ENCODE measurements at regions not wholly inside any gene's neighbourhood (a gene's known extent, or its start where the extent isn't known, plus 50 kb on each side); places are given as distances from the start of the nearest gene placed in this dataset.
A peak's percentile ranks its signal among the peaks of the same experiment; 100 is the strongest.
"Not testable (repeated sequence)": the region's sequence is repeated elsewhere in the genome, so short reads cannot be mapped to it uniquely, and the experiment has no call there.

DNA sequence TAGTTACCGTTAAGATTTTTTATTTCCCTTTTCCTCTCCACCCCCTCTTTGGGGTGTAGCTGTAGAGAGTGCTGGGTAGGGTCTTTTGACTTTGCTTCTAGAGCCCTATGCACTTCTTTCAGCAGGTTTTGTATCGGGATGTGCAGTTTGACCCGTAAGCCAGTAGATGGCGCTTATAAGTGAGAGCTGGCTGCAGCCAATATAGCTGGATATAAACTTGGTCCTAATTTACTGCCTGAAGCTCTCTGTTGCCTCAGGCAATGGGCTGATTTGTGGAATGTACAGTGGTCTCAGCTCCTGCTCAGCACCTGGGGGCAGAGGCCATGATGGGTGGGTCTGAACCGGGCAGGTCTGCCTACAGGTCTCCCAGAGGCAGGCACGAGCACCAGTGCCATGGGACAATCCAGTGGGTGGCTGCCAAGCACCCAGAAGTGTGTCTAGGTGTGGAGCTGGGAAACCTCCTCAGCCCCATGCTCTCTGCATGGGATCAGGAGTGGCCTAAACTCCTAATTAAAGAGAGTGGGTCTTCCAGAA lies 146.5 kb downstream of the SPANXN1 start:
- peak; percentile 53 for DNase-seq

DNA sequence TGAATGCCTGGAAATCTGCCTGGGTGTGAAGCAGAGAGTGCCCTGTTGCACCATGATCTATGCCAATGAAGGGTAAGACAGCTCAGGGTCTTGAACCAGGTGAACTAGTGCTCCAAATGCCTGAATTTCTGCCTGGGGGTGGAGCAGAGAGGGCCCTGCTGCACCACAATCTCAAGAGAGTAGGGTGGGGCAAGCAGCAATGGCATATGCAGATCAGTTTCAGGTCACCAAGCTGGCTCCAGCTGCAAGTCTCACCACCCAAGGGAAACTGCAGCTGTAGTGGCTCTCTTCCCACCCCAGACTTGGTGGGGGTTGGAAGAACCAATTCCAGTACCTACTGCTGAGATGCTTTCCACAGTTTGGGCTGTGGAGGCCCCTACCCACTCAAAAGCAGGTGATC lies 147.0 kb downstream of the SPANXN1 start:
- no peak for DNase-seq

DNA sequence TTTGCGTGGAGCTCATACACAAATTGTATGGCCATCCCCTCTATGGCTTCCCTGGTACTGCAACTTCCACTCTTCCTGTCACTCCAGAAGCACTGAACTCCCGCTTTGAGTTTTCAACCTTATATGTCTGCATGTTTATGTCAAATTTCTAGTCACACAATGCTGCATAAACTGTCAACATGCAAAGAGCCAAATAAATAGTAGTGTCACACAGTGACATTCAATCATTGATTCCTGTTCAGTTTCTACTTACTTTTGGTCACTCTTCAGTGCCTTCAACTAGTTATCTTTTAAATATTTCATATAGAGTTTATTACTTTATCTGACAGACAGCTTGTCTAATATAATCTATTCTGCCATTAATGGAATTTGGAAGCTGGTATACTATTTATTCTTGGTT lies 149.3 kb downstream of the SPANXN1 start:
- no peak for DNase-seq

DNA sequence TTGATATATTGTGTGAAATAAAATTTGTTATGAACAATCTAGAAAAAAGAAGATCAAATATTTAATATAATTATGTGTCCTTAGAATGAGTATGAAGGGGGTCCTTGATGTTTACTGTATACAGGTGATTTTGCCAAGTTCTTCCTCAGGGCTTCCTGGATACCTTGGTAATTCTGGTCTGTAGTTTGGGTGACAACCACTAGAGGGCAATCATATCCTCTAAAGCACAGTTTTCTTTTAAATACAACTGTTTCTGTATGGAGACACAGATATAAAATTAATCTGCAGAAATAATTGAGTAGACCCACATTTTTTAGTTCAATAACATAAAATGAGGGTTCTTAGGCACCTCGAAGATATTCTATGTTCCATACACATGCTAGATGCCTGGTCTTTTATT lies 157.7 kb downstream of the SPANXN1 start:
- peak; percentile 53 for DNase-seq

DNA sequence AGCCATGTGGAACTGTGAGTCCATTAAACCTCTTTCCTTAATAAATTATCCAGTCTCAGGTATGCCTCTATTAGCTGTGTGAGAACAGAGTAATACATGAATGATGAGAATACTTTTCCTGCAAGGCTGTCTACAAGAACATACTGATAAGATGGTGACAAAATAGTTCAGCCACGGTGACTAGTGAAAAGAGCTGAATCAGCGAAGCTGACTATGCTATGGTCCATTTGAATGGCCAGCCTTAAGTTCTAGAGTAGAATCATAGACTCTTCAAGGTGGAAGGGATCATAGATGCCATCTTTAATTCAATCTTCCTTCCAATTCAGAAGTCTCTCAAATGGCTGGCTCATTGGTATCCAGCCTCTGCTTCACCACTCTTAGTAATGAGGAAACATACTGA lies 163.3 kb downstream of the SPANXN1 start:
- no peak for DNase-seq

DNA sequence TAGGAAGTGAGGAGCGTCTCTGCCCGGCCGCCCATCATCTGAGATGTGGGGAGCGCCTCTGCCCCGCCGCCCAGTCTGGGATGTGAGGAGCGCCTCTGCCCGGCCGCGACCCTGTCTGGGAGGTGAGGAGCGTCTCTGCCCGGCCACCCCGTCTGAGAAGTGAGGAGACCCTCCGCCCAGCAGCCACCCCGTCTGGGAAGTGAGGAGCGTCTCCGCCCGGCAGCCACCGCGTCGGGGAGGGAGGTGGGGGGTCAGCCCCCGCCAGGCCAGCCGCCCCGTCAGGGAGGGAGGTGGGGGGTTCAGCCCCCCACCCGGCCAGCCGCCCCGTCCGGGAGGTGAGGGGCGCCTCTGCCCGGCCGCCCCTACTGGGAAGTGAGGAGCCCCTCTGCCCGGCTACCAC lies 188.9 kb downstream of the SPANXN1 start:
- not testable (repeated sequence) for DNase-seq

DNA sequence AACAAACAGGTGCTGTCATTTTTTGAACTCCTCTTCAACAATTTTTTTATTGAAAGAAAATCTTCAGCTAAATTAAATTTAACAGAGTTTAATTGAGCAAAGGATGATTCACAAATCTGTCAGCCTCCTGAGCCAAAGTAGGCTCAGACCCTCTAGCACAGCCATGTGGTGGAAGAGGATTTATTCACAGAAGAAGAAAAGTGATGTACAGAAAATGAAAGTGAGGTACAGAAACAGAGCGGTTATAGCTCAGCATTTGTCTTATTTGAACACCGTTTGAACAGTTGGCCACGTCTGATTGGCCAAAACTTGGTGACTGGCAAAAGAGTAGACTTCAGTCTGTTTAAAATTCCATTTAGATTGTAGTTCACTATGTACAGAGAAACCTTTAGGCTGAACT lies 217.3 kb downstream of the SPANXN1 start:
- DNase-seq, result no peak

DNA sequence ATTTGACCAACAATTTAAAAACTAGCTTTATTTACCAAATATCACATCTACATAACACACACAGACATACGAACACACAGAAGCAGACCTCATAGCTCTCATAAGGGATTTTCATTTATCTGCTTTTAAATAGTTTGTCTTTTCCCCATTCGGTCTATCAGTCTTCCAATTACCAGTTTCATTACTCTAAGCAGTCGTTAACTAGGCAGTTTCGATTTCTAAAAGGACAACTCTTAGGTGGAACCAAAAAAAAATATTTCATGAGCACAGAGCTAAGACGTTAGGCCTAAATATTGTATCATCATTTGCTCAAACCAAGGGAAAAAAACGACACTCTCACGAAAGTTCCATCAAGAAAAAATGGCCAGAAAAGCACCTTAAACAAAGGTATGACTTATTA lies 228.4 kb downstream of the SPANXN1 start:
- DNase-seq, result no peak

DNA sequence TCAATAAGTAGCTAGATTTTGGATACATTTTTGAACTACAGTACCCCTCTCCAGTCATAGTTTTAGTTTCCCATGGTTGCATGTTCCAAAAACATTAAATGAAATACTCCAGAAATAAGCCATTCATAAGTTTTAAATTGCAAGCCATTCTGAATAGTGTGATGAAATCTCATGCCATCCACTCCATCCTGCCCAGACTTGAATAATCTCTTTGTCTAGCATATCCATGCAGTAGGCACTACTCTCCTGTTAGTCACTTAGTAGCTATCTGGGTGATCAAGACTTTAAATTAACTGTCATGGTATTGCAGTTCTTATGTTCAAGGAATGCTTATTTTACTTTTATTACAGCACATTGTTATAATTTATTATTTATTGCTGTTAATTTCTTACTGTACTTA lies 237.4 kb downstream of the SPANXN1 start:
- DNase-seq, result no peak

DNA sequence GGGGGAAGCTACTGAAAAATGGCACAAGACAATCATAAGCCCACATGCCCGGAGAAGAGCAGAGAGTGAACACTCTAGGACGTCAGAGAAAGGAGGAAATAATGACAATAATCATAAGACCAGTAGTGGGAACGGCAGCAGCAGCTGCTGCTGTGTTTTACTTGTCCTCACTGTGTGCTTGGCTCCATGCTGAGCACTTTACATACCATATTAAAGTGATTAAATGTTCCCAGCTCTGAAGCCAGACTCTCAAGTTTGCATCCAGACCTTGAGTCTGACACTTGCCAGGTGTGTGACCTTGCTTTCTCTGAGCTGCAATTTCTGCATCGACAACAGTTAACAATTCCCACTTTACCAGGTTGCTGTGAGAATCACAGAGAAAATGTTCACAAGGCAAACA lies 255.4 kb downstream of the SPANXN1 start:
- no peak for DNase-seq

DNA sequence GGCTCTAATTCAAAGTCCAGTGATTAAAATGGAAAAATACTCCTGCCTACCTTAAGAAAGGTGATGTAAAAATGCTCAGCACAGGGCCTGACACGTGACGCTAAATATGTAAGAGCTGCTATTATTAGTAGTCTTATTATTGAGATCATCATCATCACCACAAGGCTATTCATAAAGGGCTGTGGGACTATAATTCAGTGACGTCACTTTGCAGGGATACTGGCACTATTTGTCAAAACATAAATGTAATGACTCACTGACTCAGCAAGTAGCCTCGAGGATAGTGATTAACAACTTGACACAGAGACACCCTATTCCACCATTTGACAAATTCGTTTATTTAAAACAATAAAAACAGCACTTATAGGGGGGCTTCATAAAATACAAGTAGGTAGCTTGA lies 258.9 kb downstream of the SPANXN1 start:
- no peak for DNase-seq

DNA sequence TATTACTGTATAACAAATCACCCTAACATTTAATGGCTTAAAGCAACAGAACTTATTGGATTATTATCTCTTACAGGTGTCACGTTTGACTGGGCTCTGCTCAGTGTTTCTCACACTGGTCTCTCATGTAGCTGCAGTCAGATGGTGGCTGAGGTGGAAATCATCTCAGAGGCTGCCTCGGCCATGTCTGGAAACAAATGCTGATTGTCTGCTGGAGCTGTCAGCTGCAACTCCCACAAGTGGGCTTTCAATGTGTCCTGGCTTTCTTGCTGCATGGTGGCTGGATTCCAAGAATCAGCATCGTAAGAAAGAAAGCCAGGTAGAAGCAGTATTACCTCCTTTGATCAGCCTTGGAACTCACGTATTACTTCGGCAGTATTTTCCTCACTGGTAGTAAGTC lies 277.6 kb downstream of the SPANXN1 start:
- DNase-seq, result no peak

DNA sequence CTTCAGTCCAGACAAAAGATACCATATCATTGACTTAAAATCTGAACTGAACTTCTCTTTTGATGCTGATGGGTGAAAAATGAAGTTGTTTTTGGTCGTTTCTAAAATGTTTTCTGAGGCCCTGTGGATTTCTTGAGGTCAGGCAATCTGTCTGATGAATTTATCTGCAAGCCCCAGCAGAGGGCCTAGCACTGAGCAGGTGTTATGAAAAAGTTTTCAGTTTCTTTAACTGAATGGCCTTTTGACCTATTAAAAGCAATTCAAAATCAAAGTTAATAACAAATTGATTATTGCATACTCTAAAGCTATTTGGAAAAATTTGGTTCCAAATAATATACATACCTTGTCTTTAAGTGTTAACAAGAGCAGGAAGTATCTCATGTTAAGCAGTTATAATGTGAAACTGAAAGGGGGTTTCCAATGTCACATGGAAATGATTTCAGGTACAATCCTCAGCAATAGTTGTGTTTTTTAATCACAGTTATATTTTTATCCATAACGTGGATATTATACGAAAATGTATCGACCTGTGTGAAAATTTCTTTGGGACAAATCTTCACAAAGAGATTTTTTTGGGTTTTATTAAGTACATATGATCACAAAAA lies 285.0 kb downstream of the SPANXN1 start:
- DNase-seq, result no peak

DNA sequence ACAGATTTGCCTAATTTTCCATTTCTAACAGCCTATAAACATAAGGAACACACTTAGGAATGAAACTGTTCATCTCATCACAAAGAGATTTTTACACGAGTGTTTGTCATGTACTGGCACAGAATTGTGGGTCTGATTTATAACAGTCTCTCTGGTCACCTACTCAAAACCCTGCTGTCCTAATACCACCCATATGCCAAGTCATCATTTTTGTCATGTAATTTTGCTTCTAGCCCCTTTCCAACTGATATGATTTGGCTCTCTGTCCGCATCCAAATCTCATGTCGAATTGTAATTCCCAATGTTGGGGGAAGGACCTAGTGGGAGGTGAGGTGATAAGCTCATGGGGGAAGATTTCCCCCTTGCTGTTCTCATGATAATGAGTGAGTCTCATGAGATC lies 284.1 kb upstream of the SLITRK2 start:
- DNase-seq, result no peak

DNA sequence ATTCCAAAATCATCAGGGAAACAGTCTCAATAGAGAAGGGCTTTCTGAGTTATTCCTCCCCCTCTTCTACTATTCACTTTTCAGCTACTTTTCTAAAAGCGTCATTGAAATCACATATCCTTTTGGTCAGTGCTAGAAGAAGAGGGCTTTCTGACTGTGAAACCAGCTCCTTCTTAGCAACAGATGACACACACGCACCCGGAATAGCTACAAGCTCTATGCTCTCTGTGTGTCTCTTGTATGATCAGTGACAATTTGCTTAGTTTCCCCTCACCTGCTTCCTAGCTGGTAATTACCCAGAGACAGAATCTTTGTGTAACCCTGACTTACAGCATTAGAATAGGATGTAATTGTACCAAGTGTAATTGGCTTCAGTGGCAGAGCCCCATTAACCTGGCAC lies 268.1 kb upstream of the SLITRK2 start:
- DNase-seq, result no peak

DNA sequence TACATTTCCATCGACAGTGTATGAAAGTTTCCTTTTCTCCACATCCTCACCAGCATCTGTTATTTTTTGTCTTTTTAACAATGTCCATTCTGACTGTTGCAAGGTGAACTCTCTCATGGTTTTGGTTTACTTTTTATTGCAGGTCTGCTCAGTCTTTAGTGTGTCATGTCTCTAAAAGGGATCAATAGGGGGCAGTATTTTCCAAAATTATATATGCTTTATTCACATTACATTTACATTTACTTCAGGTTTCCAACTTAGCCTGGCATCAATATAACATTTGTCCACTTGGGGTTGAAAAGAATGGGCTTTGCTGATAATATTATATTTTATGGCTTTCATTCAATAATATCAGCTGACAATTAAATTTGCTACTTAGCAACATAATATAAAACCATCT lies 265.0 kb upstream of the SLITRK2 start:
- DNase-seq, result peak; percentile 6

DNA sequence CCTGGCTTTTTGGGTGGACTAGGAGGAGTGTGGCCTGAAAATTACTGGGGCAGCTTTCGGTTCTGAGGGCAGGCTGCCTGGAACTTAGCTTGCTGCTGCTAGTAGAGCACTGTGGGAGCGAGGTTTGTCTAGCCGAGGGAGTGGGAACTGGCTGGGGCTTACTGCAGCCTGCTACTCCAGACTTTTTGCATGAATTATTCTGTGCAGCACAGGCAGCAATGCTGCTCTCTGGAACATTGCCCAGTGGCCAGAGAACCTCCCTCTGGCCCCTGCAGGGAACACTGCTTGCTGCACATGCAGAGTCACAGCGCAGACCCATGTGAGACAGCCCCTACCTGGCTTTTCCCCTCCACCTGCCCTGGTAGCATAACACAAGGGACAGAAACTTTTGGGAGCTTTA lies 263.9 kb upstream of the SLITRK2 start:
- DNase-seq, result no peak

DNA sequence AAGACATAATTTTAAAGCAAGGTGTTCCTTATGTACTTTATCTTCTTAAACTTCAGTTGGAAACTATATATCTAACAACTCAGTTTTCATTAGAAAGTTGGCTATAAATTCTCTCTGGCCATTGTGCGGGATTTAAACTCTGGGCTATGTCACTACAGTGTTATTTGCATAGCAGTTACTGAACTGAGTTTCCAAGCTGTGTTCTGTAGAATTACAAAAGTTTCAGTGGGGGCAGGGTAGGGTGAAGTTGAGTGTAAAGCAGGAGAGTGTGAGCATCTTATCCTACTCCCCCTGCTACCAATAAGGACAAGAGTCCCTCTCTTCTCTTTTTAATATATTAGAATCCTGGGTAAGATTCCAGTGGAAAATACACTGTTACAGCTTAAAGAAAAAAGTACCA lies 254.5 kb upstream of the SLITRK2 start:
- DNase-seq, result no peak

DNA sequence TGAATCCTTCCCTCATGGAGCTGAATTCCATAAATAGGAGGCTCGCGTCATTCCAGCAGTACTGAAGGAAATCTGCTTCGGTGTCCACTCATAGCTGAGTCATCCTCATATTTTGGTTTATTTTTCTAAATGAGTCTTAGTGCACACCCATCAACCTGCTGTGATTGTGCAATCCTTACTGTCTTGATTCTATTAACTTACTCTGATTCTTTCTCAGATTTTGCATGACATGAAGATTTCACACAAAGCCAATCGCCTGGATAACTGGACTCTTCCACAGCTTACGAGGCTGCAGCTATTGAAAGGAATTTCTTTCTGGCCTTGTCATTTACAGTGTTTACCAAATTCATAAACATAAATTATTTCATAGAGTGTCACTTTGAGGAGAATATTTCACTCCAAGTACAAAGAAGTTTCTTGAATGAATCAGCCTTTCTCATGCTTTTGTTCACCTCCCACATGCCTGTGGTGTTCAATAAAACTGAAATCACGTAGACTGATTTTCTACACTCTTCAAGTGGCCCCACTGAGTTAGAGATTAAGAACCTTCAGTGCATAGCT lies 207.6 kb upstream of the SLITRK2 start:
- DNase-seq, result no peak

DNA sequence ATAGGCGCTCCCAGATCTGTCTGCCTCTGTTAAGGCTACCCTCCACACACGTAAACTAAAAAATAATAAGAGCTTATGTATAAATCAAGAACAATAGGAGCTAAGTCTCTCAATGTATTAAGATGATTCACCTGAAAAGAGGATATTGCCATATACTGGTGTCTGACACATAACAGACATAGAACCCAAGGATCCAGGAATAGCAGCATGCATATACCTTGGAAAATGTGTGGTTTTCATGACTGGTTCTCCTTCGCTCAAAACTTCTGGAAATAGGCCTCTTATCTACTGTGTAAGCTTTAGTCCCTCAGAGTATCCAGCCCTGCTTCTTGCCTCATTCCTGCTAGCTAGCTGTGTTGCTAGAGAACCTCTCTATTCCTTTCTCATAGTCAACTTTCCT lies 203.7 kb upstream of the SLITRK2 start:
- DNase-seq, result no peak

DNA sequence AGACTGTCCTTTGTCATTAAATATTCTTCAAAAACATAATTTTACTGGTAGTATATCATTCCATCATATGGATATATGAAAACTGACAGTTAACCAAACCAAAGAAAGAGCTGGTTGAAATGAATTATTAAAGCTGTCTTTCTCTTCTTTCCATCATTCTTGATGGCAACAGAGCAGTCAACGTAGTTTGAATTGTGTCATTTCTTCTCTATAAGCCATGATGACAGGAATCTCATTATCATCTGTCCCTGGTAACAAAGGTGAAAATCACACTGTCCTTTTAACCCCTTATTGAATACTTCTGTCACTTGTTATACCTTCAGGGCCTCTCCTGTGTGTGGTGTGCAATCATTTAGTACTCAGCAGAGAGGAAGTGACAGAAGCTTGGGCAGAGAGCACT lies 197.0 kb upstream of the SLITRK2 start:
- no peak for DNase-seq

DNA sequence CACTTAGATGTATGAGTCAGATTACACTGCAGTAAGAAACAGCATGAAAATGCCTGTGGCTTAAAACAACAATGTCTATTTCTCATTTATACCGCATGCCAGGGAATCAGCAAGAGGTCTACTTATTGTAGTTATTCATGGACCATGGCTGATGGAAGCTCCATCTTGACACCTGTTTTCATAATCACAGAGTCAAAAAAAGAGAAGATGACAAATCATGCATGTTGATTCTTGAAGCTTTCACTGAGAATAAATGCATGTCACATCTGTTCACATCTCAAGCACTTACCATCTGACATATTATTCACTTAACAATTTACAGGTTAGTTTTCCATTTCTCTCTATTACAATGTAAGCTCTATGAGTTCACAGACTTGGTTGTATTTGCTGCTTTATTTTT lies 194.2 kb upstream of the SLITRK2 start:
- no peak for DNase-seq

DNA sequence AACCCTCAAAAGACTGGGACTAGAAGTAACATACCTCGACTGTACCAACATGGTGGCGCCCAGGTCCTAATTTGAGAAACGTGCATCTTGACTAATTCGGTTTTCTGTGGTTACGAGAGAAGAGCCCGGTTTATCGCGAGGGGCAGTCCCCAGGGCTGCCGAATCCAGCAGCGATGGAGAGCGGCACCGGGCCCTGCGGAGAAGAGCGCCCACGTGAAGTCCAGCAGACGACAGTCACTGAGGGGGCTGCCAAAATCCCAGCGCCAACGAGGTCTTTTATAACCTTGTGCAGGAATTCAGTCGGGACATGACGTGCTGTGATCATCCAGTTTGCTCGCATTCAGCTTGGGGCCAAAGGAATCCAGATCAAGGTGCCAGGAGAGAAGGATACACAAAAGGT lies 187.5 kb upstream of the SLITRK2 start:
- no peak for DNase-seq

DNA sequence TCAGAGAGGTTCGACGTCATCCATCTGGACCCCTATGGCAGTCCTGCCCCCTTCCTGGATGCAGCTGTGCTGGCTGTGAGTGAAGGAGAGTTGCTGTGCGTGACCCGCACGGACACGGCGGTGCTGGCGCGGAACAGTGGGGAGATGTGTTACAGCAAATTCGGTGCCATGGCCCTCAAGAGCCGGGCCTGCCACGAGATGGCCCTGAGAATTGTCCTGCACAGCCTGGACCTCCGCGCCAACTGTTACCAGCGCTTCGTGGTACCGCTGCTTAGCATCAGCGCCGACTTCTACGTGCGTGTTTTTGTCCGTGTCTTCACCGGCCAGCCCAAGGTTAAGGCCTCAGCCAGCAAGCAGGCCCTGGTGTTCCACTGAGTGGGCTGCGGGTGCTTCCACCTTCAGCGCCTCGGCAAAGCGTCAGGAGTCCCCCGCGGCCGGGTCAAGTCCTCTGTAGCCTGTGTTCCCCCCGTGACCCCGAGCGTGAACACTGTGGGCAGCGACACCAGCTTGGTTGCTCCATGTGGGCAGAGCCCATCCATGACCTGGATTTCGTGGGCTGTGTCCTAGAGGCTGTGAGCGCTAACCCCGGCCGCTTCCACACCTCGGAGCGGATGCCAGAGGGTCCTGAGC lies 186.7 kb upstream of the SLITRK2 start:
- no peak for DNase-seq

DNA sequence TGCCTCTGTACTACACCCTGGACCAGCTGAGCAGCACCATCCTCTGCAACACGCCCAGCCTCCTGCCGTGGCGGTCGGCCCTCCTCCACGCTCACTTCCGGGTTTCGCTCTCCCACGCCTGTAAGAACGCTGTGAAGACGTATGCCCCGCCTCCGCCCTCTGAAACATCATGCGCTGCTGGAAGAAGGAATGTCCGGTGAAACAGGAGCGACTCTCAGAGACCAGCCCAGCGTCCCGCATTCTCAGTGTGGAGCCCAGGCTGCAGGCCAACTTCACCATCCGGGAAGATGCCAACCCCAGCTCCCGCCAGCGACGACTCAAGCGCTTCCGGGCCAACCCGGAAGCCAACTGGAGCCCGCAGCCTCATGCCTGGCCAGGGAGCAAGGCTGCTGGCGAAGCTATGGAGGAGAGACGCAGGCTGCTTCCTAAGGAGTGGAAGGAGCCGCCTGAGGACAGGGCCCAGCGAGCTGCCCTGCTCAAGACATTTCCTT lies 186.1 kb upstream of the SLITRK2 start:
- DNase-seq, result peak; percentile 57

Measured in DMS53 (cell line).